ENCODE measurements at regions not wholly inside any gene's neighbourhood (a gene's known extent, or its start where the extent isn't known, plus 50 kb on each side); places are given as distances from the start of the nearest gene placed in this dataset.

DNA sequence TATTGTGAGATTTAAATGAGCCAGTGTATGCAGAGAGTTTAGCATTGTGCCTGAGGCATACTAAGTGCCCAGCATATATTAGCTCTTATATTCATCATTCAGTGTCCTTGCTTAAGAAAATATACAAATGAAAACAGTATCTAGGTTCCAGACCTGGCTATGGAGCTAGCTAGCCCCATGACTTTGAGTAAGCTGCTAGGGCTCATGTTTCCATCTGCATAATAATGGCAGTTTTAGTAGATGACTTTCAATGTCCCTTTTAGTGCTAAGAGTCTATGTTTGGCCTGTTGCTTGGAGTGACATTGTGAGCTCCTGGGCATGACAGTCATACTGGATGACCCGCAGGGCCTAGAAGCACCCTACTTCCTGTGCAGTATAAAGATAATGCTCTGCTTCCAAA lies 435.3 kb downstream of the ZIC3 start:
- TF ChIP-seq ZNF623 (tag by site-specific recombination; IDR thresholded peaks at IDR 0.05) (no peak), ZNF114 (tag by site-specific recombination; IDR thresholded peaks at IDR 0.05) (no peak), ZNF302 (tag by site-specific recombination; IDR thresholded peaks at IDR 0.05; ENCODE audit: low read depth) (no peak), ZNF510 (tag by site-specific recombination; IDR thresholded peaks at IDR 0.05; ENCODE audit: insufficient replicate concordance) (no peak), ZNF391 (tag by site-specific recombination; IDR thresholded peaks at IDR 0.05; ENCODE audit: borderline replicate concordance, low read depth) (no peak), ZNF214 (tag by site-specific recombination; IDR thresholded peaks at IDR 0.05; ENCODE audit: borderline replicate concordance) (no peak), OSR2 (tag by site-specific recombination; IDR thresholded peaks at IDR 0.05) (no peak)
- TF ChIP-seq, protein P1, sequence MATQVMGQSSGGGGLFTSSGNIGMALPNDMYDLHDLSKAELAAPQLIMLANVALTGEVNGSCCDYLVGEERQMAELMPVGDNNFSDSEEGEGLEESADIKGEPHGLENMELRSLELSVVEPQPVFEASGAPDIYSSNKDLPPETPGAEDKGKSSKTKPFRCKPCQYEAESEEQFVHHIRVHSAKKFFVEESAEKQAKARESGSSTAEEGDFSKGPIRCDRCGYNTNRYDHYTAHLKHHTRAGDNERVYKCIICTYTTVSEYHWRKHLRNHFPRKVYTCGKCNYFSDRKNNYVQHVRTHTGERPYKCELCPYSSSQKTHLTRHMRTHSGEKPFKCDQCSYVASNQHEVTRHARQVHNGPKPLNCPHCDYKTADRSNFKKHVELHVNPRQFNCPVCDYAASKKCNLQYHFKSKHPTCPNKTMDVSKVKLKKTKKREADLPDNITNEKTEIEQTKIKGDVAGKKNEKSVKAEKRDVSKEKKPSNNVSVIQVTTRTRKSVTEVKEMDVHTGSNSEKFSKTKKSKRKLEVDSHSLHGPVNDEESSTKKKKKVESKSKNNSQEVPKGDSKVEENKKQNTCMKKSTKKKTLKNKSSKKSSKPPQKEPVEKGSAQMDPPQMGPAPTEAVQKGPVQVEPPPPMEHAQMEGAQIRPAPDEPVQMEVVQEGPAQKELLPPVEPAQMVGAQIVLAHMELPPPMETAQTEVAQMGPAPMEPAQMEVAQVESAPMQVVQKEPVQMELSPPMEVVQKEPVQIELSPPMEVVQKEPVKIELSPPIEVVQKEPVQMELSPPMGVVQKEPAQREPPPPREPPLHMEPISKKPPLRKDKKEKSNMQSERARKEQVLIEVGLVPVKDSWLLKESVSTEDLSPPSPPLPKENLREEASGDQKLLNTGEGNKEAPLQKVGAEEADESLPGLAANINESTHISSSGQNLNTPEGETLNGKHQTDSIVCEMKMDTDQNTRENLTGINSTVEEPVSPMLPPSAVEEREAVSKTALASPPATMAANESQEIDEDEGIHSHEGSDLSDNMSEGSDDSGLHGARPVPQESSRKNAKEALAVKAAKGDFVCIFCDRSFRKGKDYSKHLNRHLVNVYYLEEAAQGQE (tag by site-specific recombination; IDR thresholded peaks at IDR 0.05) = no peak
- TF ChIP-seq, protein P2, sequence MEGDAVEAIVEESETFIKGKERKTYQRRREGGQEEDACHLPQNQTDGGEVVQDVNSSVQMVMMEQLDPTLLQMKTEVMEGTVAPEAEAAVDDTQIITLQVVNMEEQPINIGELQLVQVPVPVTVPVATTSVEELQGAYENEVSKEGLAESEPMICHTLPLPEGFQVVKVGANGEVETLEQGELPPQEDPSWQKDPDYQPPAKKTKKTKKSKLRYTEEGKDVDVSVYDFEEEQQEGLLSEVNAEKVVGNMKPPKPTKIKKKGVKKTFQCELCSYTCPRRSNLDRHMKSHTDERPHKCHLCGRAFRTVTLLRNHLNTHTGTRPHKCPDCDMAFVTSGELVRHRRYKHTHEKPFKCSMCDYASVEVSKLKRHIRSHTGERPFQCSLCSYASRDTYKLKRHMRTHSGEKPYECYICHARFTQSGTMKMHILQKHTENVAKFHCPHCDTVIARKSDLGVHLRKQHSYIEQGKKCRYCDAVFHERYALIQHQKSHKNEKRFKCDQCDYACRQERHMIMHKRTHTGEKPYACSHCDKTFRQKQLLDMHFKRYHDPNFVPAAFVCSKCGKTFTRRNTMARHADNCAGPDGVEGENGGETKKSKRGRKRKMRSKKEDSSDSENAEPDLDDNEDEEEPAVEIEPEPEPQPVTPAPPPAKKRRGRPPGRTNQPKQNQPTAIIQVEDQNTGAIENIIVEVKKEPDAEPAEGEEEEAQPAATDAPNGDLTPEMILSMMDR (tag by site-specific recombination; IDR thresholded peaks at IDR 0.05) = no peak
